T-cell (primary cell): ENCODE measurements at regions not wholly inside any gene's neighbourhood (a gene's known extent, or its start where the extent isn't known, plus 50 kb on each side); places are given as distances from the start of the nearest gene placed in this dataset.
A peak's percentile ranks its signal among the peaks of the same experiment; 100 is the strongest.

ENCODE experiments used
- ATAC-seq, 4 experiments: fragments of 200-7000 bp in 3 of 4; fragments of 150-1000 bp in 1 of 4; cut with Tn5 transposase; replicated peaks in 1 of 4; 1 replicate in 3 of 4; 2 replicates in 1 of 4; pipeline ENCODE4 v1.10.0; 2021; ENCODE audit warnings: moderate library complexity in 3 of 4, mild to moderate bottlenecking in 2 of 4, moderate number of reproducible peaks in 1 of 4
- CTCF ChIA-PET, 2 donors: fragments of 300-600 bp; sonication (Branson Sonifier 250); formaldehyde crosslinking; loops; one replicate each; lab custom pipeline; 2022; ENCODE audit warnings: antibody characterized with exemption in 2 of 2; lab: Charles Lee
- POLR2A ChIA-PET, 2 donors: fragments of 300-600 bp; sonication (Branson Sonifier 250); formaldehyde crosslinking; loops; one replicate each; lab custom pipeline; 2022; ENCODE audit warnings: antibody characterized with exemption in 2 of 2; lab: Charles Lee
- DNase-seq, 35 experiments: peaks; one replicate each; pipeline versions ENCODE4 v3.0.0 to v3.0.0-alpha.2; 2013 to 2023
- H3K27ac ChIP-seq: one replicate; pipeline ENCODE4 v1.5.1; 2013; ENCODE audit warnings: low read length
- H3K27me3 ChIP-seq, 2 experiments: replicated peaks in 1 of 2; 1 replicate in 1 of 2; 2 replicates in 1 of 2; pipeline versions ENCODE4 v1.6.1 to v1.7.0; 2013; ENCODE audit warnings: low read length in 1 of 2, mixed read lengths in 1 of 2; ENCODE audit not compliant: control insufficient read depth in 2 of 2, insufficient read depth in 2 of 2; ENCODE audit errors: extremely low read depth in 1 of 2
- H3K36me3 ChIP-seq, 2 donors: 1 replicate in 1 of 2; 2 replicates in 1 of 2; pipeline versions ENCODE4 v1.6.1 to v1.7.0; 2013; ENCODE audit warnings: low read length in 1 of 2; ENCODE audit not compliant: control insufficient read depth in 2 of 2, insufficient read depth in 1 of 2; ENCODE audit errors: extremely low read depth in 1 of 2
- H3K4me1 ChIP-seq, 2 experiments: 1 replicate in 1 of 2; 2 replicates in 1 of 2; pipeline versions ENCODE4 v1.6.1 to v1.7.0; 2013; ENCODE audit warnings: low read length in 2 of 2, mixed read lengths in 1 of 2; ENCODE audit not compliant: insufficient read depth in 2 of 2, control insufficient read depth in 1 of 2; ENCODE audit errors: extremely low read depth in 1 of 2
- H3K4me3 ChIP-seq, 2 donors: 1 replicate in 1 of 2; 2 replicates in 1 of 2; pipeline versions ENCODE4 v1.5.1 to v1.7.0; 2013; ENCODE audit warnings: mild to moderate bottlenecking in 2 of 2, low read length in 1 of 2, moderate library complexity in 1 of 2; ENCODE audit not compliant: control insufficient read depth in 1 of 2; ENCODE audit errors: extremely low read depth in 1 of 2
- H3K9me3 ChIP-seq: 2 replicates; pipeline ENCODE4 v1.7.0; 2013
- H3K27ac Mint-ChIP-seq, 2 donors: one replicate each; pipeline ENCODE4 v1.8.0; 2020 to 2021; ENCODE audit warnings: mild to moderate bottlenecking in 2 of 2, mixed read lengths in 2 of 2
- H3K27me3 Mint-ChIP-seq, 2 donors: one replicate each; pipeline ENCODE4 v1.8.0; 2021 to 2022; ENCODE audit warnings: mixed read lengths in 2 of 2
- H3K36me3 Mint-ChIP-seq: one replicate; pipeline ENCODE4 v1.8.0; 2021; ENCODE audit warnings: mixed read lengths
- H3K4me1 Mint-ChIP-seq, 3 donors: one replicate each; pipeline ENCODE4 v1.8.0; 2020 to 2022; ENCODE audit warnings: mixed read lengths in 3 of 3, mild to moderate bottlenecking in 1 of 3
- H3K4me3 Mint-ChIP-seq, 3 donors: one replicate each; pipeline ENCODE4 v1.8.0; 2020 to 2022; ENCODE audit warnings: mild to moderate bottlenecking in 3 of 3, mixed read lengths in 3 of 3, moderate library complexity in 3 of 3
- H3K9me3 Mint-ChIP-seq, 3 donors: one replicate each; pipeline ENCODE4 v1.8.0; 2020 to 2022; ENCODE audit warnings: mixed read lengths in 3 of 3
- WGBS: methylation state at CpG from one replicate; pipeline ENCODE4 v1.1.5; 2013; ENCODE audit warnings: missing lambda C conversion rate; ENCODE audit not compliant: insufficient coverage; 5-methylcytosine and 5-hydroxymethylcytosine counted together

DNA sequence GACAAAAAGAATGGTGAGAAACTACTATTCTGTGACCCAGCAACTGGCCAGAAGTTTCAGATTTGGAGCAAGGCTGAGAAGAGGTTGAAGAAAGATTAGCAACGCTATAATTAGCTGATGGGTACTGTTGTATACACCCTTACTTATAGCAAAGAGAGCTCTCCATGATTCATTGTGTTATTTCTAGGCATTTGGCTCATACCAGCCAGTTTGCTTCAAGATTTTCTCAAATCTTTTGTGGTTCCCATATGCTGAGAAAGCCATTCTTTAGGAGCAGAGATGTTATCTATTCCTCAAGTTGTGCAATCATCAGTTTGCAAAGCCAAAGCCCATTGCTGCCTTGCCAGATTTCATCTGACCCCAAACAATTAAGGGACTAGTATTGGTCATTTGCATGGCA, 179.4 kb downstream of the ETS1 start:
- DNase-seq = no peak
- ChIA-PET CTCF (interaction anchor here in 1 of 2 donors (0.6 to 1.6 kb wide), 2 partner anchors 10 to 21 kb away, joined by 3 to 5 read pairs; no protein-coding TSS in a partner anchor), POLR2A (interaction anchor here in 1 of 2 donors (0.7 kb wide), 1 partner anchor 10 kb away, joined by 3 read pairs; no protein-coding TSS in a partner anchor)
- H3K4me3 ChIP-seq = no peak overlapping the region
- no peak overlapping the region for H3K27ac ChIP-seq
- no peaks in the 10 kb centered on the region for H3K9me3 Mint-ChIP-seq
- no peak for ATAC-seq
- WGBS = no CpG with 5 or more reads among the region's 1 CpG
- no peaks in the 10 kb centered on the region for H3K36me3 ChIP-seq
- no peaks in the 10 kb centered on the region for H3K27me3 Mint-ChIP-seq
- H3K4me1 Mint-ChIP-seq = peaks cover 38 to 62% (median 56%) of the 10 kb centered on the region in 3 donors
- peaks cover 0 to 15% of the 10 kb centered on the region in 2 experiments for H3K4me1 ChIP-seq
- H3K36me3 Mint-ChIP-seq = no peaks in the 10 kb centered on the region
- no peak overlapping the region for H3K4me3 Mint-ChIP-seq
- H3K27me3 ChIP-seq = no peaks in the 10 kb centered on the region
- no peak overlapping the region for H3K27ac Mint-ChIP-seq
- no peaks in the 10 kb centered on the region for H3K9me3 ChIP-seq

GRCh38 chr11:128405714-128406662, 181.4 kb downstream of the ETS1 start:
- no peaks in the 10 kb centered on the region for H3K27me3 ChIP-seq
- CTCF ChIA-PET = interaction anchor here in 1 of 2 donors (1.7 kb wide), 1 partner anchor 11 kb away, joined by 3 read pairs; no protein-coding TSS in a partner anchor
- no peaks in the 10 kb centered on the region for H3K9me3 ChIP-seq
- no peaks in the 10 kb centered on the region for H3K4me1 ChIP-seq
- Mint-ChIP-seq H3K27ac (peak overlapping the region in 1 of 2 donors; percentile 35), H3K9me3 (no peaks in the 10 kb centered on the region), H3K27me3 (no peaks in the 10 kb centered on the region), H3K36me3 (no peaks in the 10 kb centered on the region), H3K4me3 (no peak overlapping the region), H3K4me1 (peaks cover 22 to 48% (median 43%) of the 10 kb centered on the region in 3 donors)
- no peak overlapping the region for H3K4me3 ChIP-seq
- DNase-seq (no peak), ATAC-seq (no peak)
- 94% methylated on average over 3 of the region's 8 CpGs for WGBS
- H3K36me3 ChIP-seq = no peaks in the 10 kb centered on the region
- POLR2A ChIA-PET = interaction anchor here (0.5 to 0.7 kb wide), 2 partner anchors 49 to 1760 kb away, joined by 4 read pairs; no protein-coding TSS in a partner anchor
- H3K27ac ChIP-seq = no peak overlapping the region

- WGBS = 100% methylated on average over 1 of the region's 1 CpG
- Mint-ChIP-seq H3K27ac (no peak overlapping the region), H3K4me1 (peaks cover 19 to 41% (median 37%) of the 10 kb centered on the region in 3 donors), H3K27me3 (no peaks in the 10 kb centered on the region), H3K36me3 (no peaks in the 10 kb centered on the region), H3K4me3 (no peak overlapping the region), H3K9me3 (no peaks in the 10 kb centered on the region)
- no peaks in the 10 kb centered on the region for H3K9me3 ChIP-seq
- POLR2A ChIA-PET = interaction anchor here in 1 of 2 donors (0.6 kb wide), 1 partner anchor 93 kb away, joined by 3 read pairs; no protein-coding TSS in a partner anchor
- no peak for ATAC-seq
- H3K27ac ChIP-seq = no peak overlapping the region
- no peak for DNase-seq
- no peaks in the 10 kb centered on the region for H3K27me3 ChIP-seq
- CTCF ChIA-PET = interaction anchor here (0.6 to 1.7 kb wide), 2 partner anchors 12 to 30 kb away, joined by 3 read pairs; no protein-coding TSS in a partner anchor
- H3K36me3 ChIP-seq = no peaks in the 10 kb centered on the region
- no peaks in the 10 kb centered on the region for H3K4me1 ChIP-seq
- no peak overlapping the region for H3K4me3 ChIP-seq
Measured at GRCh38 chr11:128405112-128405511, 182.2 kb downstream of the ETS1 start.

GRCh38 chr11:128404437-128404836, 182.9 kb downstream of the ETS1 start:
- H3K9me3 ChIP-seq = no peaks in the 10 kb centered on the region
- H3K27me3 Mint-ChIP-seq = no peaks in the 10 kb centered on the region
- no peaks in the 10 kb centered on the region for H3K4me1 ChIP-seq
- no CpG with 5 or more reads among the region's 1 CpG for WGBS
- H3K4me1 Mint-ChIP-seq = peaks cover 19 to 36% (median 34%) of the 10 kb centered on the region in 3 donors
- no peaks in the 10 kb centered on the region for H3K36me3 ChIP-seq
- H3K27ac Mint-ChIP-seq = no peak overlapping the region
- no peaks in the 10 kb centered on the region for H3K27me3 ChIP-seq
- H3K36me3 Mint-ChIP-seq = no peaks in the 10 kb centered on the region
- DNase-seq (no peak), ATAC-seq (no peak)
- H3K4me3 Mint-ChIP-seq = no peak overlapping the region
- ChIA-PET POLR2A (no interaction called here), CTCF (no interaction called here)
- no peaks in the 10 kb centered on the region for H3K9me3 Mint-ChIP-seq
- no peak overlapping the region for H3K27ac ChIP-seq
- no peak overlapping the region for H3K4me3 ChIP-seq

DNA sequence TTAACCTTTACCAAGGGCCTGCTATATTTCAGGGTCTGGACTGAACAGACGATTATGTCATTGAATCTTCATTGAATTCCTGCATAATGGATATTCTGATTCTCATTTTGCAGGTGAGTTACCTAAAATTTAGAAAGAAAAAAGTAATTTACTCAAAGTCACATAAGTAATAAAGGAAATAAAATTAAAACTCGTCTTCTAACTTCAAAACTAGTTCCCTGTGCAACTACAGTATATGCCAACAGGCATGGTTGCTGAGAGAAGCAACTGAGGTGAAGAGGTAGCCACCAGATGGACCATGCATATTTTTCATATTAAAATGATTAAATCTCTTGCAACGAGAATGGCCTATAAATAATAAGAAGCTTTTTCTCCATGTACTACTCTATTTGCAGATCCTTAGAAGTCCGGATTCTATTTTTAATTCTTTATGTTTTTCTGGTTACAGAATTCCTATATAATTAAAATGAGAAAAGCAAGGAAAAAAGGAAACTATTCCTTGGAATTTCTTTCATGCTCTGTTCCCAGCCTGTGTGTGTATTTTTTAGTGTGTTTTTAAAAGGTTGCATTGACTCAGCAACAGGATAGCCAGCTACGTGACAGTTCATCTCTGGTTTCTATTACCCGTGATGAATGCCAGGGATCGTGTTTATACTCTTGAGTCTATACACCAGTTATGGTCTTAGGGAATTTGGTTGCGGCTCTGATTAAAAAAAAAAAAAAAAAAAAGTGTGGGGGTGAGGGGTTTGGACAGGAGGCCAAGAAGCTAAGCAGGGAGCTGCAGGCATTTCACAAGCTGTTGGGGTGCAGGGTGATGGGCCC, 186.8 kb downstream of the ETS1 start:
- Mint-ChIP-seq H3K36me3 (no peaks in the 10 kb centered on the region), H3K27ac (no peak overlapping the region), H3K27me3 (no peaks in the 10 kb centered on the region), H3K4me3 (no peak overlapping the region), H3K4me1 (peaks cover 17 to 35% (median 27%) of the 10 kb centered on the region in 3 donors), H3K9me3 (no peaks in the 10 kb centered on the region)
- WGBS = 96% methylated on average over 4 of the region's 8 CpGs
- Histone ChIP-seq H3K9me3 (no peaks in the 10 kb centered on the region), H3K27me3 (no peaks in the 10 kb centered on the region), H3K36me3 (no peaks in the 10 kb centered on the region), H3K4me3 (no peak overlapping the region), H3K4me1 (no peaks in the 10 kb centered on the region), H3K27ac (no peak overlapping the region)
- ATAC-seq = no peak
- CTCF ChIA-PET = no interaction called here
- DNase-seq = no peak
- POLR2A ChIA-PET = interaction anchor here (0.6 to 0.7 kb wide), 3 partner anchors 17 to 390 kb away, joined by 3 read pairs; no protein-coding TSS in a partner anchor
